ENCODE measurements at regions not wholly inside any gene's neighbourhood (a gene's known extent, or its start where the extent isn't known, plus 50 kb on each side); places are given as distances from the start of the nearest gene placed in this dataset.

- no peak for TF ChIP-seq ZNF280C (tag by site-specific recombination; IDR thresholded peaks at IDR 0.05)
- TF ChIP-seq PRDM10 (tag by site-specific recombination; IDR thresholded peaks at IDR 0.05), result no peak
- no peak for TF ChIP-seq SALL2 (tag by site-specific recombination; IDR thresholded peaks at IDR 0.05; ENCODE audit: borderline replicate concordance)
- TF ChIP-seq ZNF707 (tag by site-specific recombination; IDR thresholded peaks at IDR 0.05), result no peak
- TF ChIP-seq ZSCAN18 (tag by site-specific recombination; IDR thresholded peaks at IDR 0.05), result no peak
Measured at GRCh38 chr2:21792571-21792970, 668.8 kb downstream of the TDRD15 start (continued).

- H3K9me3 ChIP-seq (ENCODE audit: control insufficient read depth, insufficient read depth, low read depth, low read length), result no peaks in the 10 kb centered on the region
- no peaks in the 10 kb centered on the region for H3K36me3 ChIP-seq (ENCODE audit: control insufficient read depth in 2 of 2, insufficient read depth in 1 of 2, low read length in 2 of 2)
- H3K27ac ChIP-seq (ENCODE audit: extremely low read depth, low read depth, low read length), result no peak overlapping the region
- no peak overlapping the region for H3K4me3 ChIP-seq (ENCODE audit: low read depth, low read length)
- CTCF ChIA-PET, result interaction anchor here (0.7 kb wide), 1 partner anchor 35 kb away, joined by 5 read pairs; no protein-coding TSS in a partner anchor
- no peaks in the 10 kb centered on the region for H3K4me1 ChIP-seq (ENCODE audit: control insufficient read depth, insufficient read depth, low read length)
- POLR2A ChIA-PET, result no interaction called here
- TF ChIP-seq ZNF791 (tag by site-specific recombination; IDR thresholded peaks at IDR 0.05), result no peak
- TF ChIP-seq ZNF548 (tag by site-specific recombination; IDR thresholded peaks at IDR 0.05), result no peak
- no peak for TF ChIP-seq ZNF514 (tag by site-specific recombination; IDR thresholded peaks at IDR 0.05)
- TF ChIP-seq ZNF776 (tag by site-specific recombination; IDR thresholded peaks at IDR 0.05; ENCODE audit: borderline replicate concordance), result no peak
- TF ChIP-seq ZSCAN30 (tag by site-specific recombination; IDR thresholded peaks at IDR 0.05), result no peak
- no peak for TF ChIP-seq ZNF16 (tag by site-specific recombination; IDR thresholded peaks at IDR 0.05; ENCODE audit: low read depth)
- no peak for TF ChIP-seq ZNF677 (tag by site-specific recombination; IDR thresholded peaks at IDR 0.05)
- TF ChIP-seq YY2 (tag by site-specific recombination; IDR thresholded peaks at IDR 0.05), result no peak
- no peak for TF ChIP-seq ZNF629 (tag by site-specific recombination; IDR thresholded peaks at IDR 0.05)
- TF ChIP-seq AEBP2 (tag by site-specific recombination; IDR thresholded peaks at IDR 0.05; ENCODE audit: borderline replicate concordance), result no peak
- no peak for TF ChIP-seq HIC1 (tag by site-specific recombination; IDR thresholded peaks at IDR 0.05)
- TF ChIP-seq ZNF148 (tag by site-specific recombination; IDR thresholded peaks at IDR 0.05; ENCODE audit: borderline replicate concordance), result no peak
- TF ChIP-seq YY1 (tag by site-specific recombination; IDR thresholded peaks at IDR 0.05), result no peak
- TF ChIP-seq ZNF639 (tag by site-specific recombination; IDR thresholded peaks at IDR 0.05), result no peak
- no peak for TF ChIP-seq ZNF423 (tag by site-specific recombination; IDR thresholded peaks at IDR 0.05)
- TF ChIP-seq BCL11A (tag by site-specific recombination; IDR thresholded peaks at IDR 0.05; ENCODE audit: low read depth), result no peak
- no peak for TF ChIP-seq ZNF510 (tag by site-specific recombination; IDR thresholded peaks at IDR 0.05; ENCODE audit: insufficient replicate concordance)
Measured at GRCh38 chr2:21793461-21793860, 669.7 kb downstream of the TDRD15 start.

All from HEK293 (cell line).